NCI-H187 treated with DMSO at 0.1 percent for 48 hours (cell line): ENCODE measurements at regions not wholly inside any gene's neighbourhood (a gene's known extent, or its start where the extent isn't known, plus 50 kb on each side); places are given as distances from the start of the nearest gene placed in this dataset.
"Not testable (repeated sequence)": the region's sequence is repeated elsewhere in the genome, so short reads cannot be mapped to it uniquely, and the experiment has no call there.

Experiments used
- DNase-seq: peaks from one replicate; lab custom pipeline; 2025; lab: John Stamatoyannopoulos, UW

DNA sequence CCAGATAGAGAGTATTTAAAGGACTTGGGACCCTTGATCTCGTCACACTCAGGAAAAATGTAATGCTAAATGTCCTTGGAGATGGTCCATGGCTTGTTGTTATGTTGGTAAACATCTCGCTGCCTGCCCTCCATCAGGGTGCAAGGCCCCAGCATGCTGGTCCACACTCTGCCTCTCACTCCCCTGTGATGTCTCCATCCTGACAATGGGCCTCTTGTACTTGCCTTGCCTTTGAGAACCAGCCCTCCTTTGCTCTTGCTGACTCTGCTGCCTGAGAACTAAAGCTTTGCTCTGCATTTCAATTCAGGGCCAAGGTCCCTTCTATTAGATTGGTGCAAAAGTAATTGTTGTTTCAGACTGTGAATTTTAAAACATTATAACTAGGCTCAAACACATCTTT is 131.0 kb upstream of the LMNTD1 start:
- no peak for DNase-seq

DNA sequence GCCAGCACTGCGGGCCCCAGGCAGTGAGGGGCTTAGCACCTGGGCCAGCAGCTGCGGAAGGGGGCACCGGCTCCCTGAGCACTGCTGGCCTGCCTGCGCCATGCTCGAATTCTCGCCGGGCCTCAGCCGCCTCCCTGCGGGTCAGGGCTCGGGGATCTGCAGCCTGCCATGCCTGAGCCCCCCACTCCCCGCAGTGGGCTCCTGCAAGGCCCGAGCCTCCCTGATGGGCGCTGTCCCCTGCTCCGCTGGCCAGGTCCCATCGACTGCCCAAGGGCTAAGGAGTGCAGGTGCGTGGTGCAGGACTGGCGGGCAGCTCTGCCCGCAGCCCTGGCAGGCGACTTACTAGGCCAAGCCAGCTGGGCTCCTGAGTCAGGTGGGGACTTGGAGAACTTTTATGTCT is 133.3 kb upstream of the LMNTD1 start:
- DNase-seq, result no peak

DNA sequence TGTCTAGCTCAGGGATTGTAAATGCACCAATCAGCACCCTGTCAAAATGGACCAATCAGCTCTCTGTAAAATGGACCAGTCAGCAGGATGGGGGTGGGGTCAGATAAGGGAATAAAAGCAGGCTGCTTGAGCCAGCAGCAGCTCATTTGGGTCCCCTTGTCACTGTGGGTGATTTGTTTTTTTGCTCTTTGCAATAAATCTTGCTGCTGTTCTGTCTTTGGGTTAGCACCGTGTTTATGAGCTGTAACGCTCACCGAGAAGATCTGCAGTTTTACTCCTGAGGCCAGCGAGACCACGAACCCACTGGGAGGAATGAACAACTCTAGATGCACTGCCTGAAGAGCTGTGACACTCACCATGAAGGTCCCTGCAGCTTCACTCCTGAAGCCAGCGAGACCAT is 134.1 kb upstream of the LMNTD1 start:
- DNase-seq, result no peak

DNA sequence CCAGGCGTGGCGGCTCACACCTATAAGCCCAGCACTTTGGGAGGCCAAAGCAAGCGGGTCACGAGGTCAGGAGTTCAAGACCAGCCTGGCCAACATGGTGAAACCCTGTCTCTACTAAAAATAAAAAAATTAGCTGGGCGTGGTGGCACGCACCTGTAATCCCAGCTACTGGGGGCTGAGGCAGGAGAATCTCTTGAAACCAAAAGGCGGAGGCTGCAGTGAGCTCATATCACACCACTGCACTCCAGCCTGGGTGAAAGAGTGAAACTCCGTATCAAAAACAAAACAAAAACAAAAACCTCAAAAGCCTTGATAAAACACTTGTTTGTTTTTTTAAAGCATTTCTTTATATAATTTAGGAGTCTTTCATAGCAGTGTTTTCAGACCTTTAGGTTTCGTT is 135.8 kb upstream of the LMNTD1 start:
- not testable (repeated sequence) for DNase-seq

DNA sequence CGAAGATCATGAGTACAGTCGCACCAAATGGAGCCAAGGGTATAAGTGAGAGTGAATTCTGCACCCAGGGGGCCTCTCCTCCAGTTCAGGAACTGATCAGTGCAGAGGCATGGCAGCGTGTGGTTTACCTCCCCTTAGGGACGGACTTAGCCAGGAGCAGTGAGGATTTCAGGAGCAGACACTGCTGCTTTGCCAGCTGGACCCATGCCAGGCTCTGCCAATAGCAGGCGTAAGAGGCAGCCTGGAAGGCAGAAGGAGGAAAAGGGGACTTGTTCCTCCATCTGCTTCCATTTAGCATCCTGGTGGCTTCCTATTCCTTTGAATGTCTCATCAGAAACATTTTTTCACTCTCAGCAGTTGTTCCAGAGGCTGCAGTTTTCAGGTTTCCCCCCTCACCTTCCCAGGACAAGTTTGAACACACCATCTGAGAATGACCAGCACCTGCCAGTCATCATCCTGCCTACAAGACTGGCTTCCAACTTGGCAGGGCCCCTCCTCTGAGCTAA is 137.0 kb upstream of the LMNTD1 start:
- no peak for DNase-seq

DNA sequence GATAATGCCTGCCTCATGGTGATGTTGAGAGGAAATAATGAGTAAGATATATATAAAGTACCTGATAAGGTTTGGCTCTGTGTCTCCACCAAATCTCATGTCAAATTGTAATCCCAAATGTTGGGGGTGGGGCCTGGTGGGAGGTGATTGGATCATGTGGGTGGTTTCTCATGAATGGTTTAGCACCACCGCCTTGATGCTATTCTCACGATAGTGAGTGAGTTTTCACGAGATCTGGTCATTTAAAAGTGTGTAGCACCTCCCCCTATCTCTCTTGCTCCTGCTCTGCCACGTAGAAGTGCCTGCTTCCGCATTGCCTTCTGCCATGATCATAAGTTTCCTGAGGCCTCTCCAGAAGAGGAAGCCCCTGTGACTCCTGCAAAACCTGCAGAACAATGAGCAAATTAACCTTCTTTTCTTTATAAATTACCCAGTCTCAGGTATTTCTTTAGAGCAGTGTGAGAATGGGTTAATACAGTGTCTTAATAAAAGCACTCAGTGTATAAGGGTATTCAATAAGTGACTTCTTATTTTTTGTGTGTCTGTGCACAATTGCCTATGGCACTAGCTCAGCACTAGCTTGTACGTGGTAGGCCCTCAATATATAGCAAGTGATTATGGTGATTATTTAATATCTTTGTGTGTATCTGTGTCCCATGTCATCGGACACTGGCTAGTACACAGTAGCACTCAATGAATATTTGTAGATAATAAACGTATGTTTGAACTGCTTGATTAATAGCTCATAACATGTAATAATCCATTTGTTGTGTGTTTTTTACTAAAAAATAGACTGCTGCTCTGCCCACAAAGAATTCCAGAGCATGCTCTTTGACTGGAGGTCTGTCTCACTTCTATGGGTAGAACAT is 138.1 kb upstream of the LMNTD1 start:
- DNase-seq, result no peak

DNA sequence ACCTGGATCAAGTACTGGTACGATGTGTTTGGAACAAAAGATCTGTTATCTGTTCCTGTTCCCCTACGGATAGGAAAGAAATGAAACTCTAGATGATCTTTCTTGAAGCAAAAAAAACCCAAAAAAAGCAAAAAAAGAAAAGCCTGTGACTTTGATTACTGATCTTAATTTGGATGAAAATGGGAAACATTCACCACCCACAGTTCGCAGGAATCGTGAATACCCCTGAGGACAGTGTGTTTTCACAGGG is 138.7 kb upstream of the LMNTD1 start:
- DNase-seq, result no peak

DNA sequence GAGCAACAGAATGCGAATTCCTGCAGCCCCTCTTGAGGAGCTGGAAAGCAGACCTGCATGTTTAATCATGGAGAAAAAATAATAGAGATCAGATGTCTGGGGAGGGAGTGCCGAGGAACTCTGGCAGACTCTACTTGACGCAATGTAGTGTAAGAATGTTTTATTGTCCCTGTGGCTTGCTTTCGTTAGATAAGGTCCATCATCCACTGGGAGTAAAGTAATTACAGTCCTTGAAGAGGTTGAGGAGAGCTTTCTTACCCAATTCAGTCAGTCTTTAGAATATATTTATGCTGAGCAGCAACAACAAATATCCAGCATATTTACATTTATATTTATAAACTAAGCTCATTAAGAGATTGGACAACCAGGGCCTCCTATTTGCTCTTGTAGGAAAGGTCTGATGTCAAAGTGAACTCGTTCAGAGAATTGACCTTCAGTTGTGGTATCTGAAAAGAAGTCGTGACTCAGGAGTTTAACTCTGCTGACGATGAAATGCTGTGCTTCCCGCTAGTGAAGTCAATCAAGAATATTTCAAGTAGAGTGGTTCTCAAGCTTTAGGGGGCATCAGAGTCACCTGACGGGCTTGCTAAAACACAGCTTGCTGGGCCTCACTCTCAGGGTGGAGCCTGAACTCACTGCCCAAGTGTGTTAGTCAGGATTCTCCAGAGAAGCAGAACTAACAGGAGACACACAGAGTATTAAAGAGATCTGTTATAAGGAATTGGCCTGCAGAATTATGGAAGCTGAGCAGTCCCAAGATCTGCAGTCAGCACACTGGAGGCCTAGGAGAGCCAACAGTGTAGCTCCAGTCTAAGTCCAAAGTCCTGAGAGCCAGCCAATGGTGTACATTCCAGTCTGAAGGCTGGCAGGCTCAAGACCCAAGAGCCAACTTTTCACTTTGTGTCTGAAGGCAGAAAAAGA is 139.3 kb upstream of the LMNTD1 start:
- DNase-seq, result no peak

DNA sequence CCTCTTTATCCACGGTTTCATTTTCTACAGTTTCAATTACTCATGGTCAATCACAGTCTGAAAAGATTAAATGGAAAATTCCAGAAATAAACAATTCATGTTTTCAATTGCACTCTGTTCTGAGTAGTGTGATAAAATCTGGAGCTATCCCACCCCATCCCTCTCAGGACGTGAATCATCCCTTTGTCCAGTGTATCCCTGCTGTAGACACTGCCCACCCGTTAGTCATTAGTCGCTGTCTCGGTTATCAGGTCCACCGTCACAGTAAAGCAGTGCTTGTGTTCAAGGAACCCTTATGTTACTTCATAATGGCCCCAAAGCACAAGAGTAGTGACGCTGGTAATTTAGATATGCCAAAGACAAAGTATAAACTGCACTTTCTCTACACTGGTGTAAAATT is 141.0 kb upstream of the LMNTD1 start:
- no peak for DNase-seq

DNA sequence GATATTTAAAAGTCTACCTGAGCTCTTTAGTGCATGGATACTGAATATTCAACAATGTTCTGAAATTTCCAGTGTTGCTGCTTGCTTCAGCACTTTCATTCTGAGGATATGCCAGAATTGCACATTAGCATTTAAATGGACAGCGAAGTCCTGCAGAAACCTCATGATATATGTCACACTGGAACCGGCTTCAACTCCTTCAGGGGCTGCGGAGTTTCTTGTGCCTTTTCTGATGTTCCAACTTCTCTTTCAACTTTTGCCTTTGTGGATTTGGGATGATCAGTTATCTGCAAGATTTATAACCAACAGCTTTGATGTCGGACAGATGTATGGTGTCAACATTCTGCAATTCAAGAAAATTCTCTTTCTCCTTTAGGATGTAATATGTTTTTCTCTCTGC is 142.5 kb upstream of the LMNTD1 start:
- no peak for DNase-seq

DNA sequence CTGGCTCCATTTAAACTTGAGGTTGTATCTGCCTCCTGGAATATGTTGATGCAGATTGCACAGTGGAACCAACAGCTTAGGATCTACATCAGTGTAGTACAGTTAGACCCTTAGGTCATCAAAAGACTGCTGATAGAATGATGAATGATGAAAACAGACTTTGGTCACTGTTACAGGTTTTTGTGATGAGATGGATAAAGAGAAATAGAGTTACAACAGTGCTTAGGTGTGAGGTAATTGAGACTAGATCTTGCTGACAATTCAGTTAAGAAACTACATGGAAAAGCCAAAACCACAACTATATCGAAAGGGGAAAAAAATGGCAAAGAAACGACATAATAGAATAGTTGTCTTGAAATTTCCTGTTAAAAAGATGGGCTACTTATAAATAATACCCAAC is 145.7 kb upstream of the LMNTD1 start:
- DNase-seq, result no peak

DNA sequence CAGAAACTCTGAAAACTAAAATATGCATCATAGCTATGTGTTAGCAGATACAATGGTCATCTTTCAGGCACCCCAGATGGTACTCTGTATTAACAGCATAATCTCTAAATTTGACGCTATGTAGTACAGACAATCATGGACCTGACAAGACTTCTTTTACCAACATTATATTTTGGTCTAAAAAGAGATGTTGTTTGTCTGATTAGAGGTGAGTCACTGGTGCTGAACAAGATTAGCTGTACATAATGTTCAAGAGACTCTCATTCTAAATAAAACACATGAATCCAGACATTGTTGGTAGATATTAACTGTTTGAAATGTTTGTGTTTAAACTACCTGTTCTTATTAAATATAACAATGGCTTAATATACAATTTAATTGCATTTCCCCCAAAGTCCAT is 146.4 kb upstream of the LMNTD1 start:
- DNase-seq, result no peak

DNA sequence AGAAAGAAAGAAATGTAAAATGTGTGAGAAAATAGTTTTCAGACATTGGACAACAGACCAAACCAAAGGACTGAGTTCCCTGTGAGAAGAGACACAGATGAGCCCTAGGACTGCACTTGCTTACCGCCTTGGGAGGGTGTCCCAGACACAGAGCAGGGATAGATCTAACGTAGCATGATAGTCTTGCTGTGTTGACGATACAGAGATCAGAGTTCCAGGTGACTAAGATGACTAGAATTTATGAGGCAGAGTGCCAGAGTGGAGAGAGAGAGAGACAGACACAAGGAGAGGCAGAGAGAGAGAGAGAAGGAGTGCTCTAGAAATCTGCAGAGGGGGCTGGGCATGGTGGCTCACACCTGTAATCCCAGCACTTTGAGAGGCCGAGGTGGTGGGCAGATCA is 148.2 kb upstream of the LMNTD1 start:
- no peak for DNase-seq

DNA sequence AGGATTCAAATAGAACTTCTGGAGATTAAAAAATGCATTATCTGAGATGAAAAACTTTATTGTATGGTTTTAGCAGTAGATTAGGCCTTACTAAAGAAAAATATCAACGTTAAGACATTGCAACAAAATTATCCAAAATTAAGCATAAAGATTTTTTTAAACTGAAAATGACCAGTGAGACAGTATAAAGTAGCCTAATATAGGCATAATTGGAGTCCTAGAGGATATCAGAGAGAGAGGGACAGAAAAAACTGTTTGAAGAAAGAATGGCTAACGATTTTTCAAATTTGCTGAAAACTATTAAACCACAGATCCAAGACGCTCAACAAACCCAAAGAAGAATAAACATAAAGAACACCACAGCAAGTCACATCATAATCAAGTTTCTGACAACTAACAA is 149.5 kb upstream of the LMNTD1 start:
- DNase-seq, result no peak

DNA sequence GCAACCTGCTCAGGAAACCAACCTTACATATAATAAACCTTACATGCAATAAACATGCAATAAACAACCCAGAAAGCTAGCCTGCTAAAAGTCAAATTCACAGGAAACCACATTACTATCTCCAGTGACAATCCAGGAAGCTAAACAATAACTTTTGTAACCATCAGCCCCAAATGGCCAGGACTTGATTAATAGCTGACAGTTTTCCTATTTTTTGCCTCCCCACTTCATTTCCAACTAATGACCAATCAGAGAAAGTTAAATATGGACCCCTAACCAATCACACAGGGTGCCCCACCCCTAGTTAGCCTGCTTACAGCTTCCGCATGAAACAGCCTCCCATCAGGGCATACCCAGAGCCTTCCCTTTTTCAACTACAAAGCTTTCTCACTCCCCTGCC is 152.2 kb upstream of the LMNTD1 start:
- no peak for DNase-seq

DNA sequence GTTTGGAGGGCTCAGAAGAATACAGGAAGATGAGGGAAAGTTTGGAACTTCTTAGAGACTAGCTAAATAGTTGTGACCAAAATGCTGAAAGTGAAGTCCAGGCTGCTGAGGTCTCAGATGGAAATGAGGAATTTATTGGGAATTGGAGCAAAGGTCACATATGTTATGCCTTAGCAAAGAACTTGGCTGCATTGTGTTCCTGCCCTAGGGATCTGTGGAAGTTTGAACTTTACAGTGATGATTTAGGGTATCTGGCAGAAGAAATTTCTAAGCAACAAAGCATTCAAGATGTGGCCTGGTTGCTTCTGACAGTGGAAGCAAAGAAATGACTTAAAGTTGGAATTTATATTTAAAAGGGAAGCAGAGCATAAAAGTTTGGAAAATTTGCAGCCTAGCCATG is 153.6 kb upstream of the LMNTD1 start:
- not testable (repeated sequence) for DNase-seq

DNA sequence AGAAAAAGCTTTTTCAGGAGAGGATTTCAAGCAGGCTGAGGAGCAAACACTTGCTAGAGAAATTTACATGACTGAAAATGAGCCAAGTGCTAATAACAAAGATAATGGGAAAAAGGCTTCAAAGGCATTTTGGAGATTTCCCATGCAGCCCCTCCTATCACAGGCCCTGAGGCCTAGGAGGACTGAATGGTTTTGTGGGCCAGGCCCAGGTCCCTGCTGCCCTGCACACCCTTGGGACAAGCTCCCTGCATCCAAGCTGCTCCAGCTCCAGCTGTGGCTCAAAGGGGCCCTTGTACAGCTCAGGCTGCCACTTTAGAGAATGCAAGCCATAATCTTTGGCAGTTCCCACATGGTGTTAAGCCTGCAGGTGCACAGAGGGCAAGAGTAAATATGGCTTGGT is 154.0 kb upstream of the LMNTD1 start:
- DNase-seq, result no peak

DNA sequence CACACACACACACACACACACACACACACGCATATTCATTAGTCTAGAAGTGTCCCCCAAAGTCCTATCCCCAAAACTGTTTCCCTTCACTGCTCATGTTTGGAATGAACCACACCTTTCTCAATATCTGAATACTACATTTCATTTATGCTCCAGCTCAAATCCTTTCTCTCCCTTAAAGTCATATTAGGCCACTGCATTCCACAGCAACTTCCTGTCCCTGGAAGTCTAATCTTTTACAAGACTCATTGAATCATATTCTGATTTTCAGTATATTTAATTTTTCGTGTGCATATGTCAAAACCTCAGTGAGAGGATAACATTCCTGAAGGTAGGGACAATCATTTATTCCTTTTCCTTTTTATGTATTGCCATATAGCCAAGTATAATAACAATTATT is 155.6 kb upstream of the LMNTD1 start:
- DNase-seq, result no peak

DNA sequence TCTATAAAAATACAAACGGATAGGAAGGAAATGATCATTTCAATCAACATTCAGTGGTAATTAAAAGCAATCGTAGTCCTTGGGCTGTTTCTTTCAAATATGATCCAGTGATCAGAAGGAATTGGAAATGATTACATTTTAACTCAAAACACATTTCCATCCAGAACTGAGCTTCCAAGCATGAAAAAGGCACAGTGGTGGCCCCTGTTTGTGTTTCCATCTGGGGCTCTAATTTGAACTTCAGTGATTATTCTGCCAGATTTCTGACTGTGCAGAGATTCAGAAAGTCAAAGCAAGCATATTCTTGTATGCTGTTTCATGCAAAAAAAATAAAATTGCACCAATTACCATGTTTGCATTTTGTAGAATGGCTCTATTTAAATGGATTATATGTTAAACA is 157.0 kb upstream of the LMNTD1 start:
- no peak for DNase-seq

DNA sequence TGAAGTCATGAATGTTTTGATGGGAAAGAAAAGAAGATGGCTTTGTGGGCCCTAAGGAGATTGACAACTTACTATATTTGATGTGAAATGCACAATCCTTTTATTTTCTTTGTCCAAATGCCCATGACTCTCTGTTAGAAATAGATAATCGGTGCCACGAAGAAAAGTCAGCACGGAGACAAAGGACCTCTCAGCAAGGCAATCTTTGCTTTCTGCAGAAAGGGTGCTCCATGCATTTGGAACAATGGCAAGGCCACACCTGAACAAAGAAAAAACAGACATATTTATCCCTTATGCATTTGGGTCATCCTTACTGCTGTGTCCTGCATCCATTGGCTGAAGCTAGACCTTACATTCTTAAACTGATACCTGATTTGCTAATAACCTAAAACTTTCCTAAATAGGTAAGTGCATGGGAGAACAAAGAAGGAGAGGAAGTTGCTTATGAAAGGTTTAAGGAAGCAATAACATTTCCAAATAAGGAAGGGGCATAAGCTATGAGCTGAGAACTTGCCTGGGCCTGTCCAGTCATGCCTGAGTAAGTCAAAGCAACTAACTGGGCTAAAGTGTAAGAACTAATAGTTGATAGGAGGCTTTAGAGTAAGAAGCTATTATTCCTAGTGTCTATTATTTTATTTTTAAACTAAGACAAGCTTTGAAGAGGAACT is 158.0 kb upstream of the LMNTD1 start:
- DNase-seq, result not testable (repeated sequence)

DNA sequence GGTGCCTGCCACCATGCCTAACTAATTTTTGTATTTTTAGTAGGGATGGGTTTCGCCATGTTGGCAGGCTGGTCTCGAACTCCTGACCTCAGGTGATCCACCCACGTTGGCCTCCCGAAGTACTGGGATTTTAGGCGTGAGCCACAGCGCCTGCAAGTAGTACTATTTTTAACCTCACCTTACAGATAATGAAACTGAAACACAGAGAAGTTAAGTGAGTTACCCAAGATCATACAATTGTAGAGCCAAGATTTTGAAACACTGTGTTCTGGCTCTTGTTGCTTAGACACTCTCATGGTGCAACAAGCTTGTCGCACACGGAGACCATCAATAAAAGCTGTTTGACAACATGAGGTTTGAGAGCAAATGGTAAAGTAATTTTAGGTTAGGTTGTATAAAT is 159.1 kb upstream of the LMNTD1 start:
- DNase-seq, result no peak

DNA sequence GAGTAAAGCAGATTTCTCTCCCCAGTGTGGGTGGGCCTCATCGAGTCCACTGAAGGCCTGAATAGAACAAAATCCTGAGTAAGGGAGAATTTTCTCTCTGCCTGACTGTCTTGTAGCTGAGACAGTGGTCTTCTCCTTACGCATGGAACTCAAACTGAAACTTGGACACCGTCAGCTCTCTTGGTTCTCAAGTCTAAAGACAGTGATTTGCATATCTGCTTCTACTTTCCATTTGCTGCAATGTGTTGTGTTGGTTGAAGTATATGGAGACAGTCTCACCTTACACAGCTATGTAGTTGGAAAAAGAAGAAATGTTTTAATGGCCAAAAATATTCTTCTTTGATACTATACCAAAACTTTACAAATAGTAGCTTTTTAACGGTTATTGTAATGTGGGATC is 160.2 kb upstream of the LMNTD1 start:
- no peak for DNase-seq
